ENCODE measurements at regions not wholly inside any gene's neighbourhood (a gene's known extent, or its start where the extent isn't known, plus 50 kb on each side); places are given as distances from the start of the nearest gene placed in this dataset.

DNA sequence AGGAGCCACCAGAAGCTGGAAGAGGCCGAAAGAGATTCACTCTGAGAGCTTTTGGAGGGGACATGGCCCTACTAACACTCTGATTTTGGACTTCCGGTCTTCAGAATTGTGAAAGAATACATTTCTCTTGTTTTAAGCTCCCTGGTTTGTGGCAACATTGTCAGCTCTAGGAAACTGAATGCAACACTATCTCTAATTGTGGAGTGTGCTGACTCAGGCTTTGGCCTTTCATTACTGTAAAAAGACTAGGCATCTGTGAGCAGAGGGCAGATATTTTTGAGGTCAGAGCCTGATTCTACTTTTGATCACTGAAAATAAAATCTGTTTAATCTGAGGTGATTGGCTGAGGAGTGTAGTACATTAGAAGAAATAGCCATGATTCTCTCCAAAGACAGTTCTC is 185.4 kb upstream of the FAM98A start:
- H3K36me3 ChIP-seq (ENCODE audit: control insufficient read depth in 2 of 2, insufficient read depth in 2 of 2, low read length in 1 of 2) = no peaks in the 10 kb centered on the region
- no peaks in the 10 kb centered on the region for H3K9me3 ChIP-seq (ENCODE audit: control insufficient read depth in 2 of 2, insufficient read depth in 1 of 2, low read depth in 1 of 2, low read length in 1 of 2)
- H3K4me3 ChIP-seq (ENCODE audit: low read depth in 1 of 2, low read length in 2 of 2) = no peak overlapping the region
- H3K4me1 ChIP-seq (ENCODE audit: control insufficient read depth in 2 of 2, insufficient read depth in 2 of 2, low read length in 1 of 2) = no peaks in the 10 kb centered on the region
- no peaks in the 10 kb centered on the region for H3K27me3 ChIP-seq (ENCODE audit: control insufficient read depth in 1 of 2, insufficient read depth in 2 of 2, low read length in 2 of 2)
- 72 to 92% methylated on average over 2 of the region's 2 CpGs for WGBS, 2 donors
- no peak overlapping the region for H3K27ac ChIP-seq (ENCODE audit: low read depth in 2 of 2, low read length in 1 of 2)

DNA sequence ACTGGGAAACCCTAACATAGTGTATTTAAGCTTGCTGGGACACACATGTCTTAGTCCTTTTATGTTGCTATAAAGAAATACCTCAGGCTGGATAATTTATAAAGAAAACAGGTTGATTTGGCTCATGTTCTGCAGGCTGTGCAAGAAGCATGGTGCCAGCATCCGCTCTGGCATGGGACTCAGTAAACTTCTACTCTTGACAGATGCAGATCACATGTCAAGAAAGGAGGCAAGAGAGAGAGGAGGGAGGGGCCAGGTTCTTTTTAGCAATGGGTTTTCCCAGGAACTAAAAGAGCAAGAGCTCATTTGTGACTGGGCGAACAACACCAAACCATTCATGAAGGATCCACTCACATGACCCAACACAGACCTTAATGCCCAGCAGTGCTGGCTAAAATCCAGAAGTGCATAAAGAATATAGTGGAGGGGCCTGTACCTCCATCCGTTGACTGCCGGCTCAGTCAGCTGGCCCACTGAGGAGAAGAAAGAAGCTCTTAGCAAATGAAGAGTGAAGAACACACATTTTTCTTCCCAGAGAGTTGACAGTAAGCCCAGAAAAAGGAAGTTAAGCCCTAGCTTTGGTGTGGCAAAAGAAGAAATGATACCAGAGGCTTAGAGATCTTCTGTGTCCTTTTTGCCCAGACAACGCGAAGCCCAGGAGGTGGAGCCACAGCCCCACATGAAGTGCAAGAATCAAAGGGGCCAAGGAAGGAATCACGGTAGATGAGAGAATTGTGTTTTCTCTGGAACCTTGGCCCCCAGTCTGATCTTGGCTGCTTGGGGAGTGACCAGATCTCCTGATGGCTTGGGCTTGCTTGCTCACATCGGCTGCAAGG is 183.5 kb upstream of the FAM98A start:
- H3K4me1 ChIP-seq (ENCODE audit: control insufficient read depth in 2 of 2, insufficient read depth in 2 of 2, low read length in 1 of 2) = no peaks in the 10 kb centered on the region
- no peak overlapping the region for H3K27ac ChIP-seq (ENCODE audit: low read depth in 2 of 2, low read length in 1 of 2)
- no peaks in the 10 kb centered on the region for H3K36me3 ChIP-seq (ENCODE audit: control insufficient read depth in 2 of 2, insufficient read depth in 2 of 2, low read length in 1 of 2)
- H3K27me3 ChIP-seq (ENCODE audit: control insufficient read depth in 1 of 2, insufficient read depth in 2 of 2, low read length in 2 of 2) = no peaks in the 10 kb centered on the region
- WGBS, 2 donors = 70 to 77% methylated on average over 8 of the region's 8 CpGs
- H3K4me3 ChIP-seq (ENCODE audit: low read depth in 1 of 2, low read length in 2 of 2) = no peak overlapping the region
- no peaks in the 10 kb centered on the region for H3K9me3 ChIP-seq (ENCODE audit: control insufficient read depth in 2 of 2, insufficient read depth in 1 of 2, low read depth in 1 of 2, low read length in 1 of 2)

DNA sequence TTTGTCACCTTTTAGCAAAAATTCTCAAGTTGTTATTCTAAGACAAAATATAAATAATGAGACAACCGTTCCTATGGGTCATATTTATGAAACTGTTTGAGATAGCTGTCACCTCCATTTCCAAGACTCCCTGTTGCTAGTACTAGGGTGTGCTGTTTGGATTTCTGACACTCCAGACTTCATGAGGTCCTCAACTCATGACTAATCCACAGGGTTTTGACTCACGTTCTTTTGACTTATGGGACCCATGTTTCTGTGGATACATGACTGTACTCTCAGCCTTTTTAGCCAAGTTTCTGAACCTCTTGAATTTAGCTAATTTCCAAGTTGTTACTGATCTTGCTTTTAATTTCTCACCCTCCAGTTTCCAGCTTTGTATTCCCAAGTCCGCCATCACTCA is 178.7 kb upstream of the FAM98A start:
- Histone ChIP-seq H3K4me1 (ENCODE audit: control insufficient read depth in 2 of 2, insufficient read depth in 2 of 2, low read length in 1 of 2) (no peaks in the 10 kb centered on the region), H3K27ac (ENCODE audit: low read depth in 2 of 2, low read length in 1 of 2) (no peak overlapping the region), H3K9me3 (ENCODE audit: control insufficient read depth in 2 of 2, insufficient read depth in 1 of 2, low read depth in 1 of 2, low read length in 1 of 2) (peaks cover 0 to 5% of the 10 kb centered on the region in 2 donors), H3K4me3 (ENCODE audit: low read depth in 1 of 2, low read length in 2 of 2) (no peak overlapping the region), H3K27me3 (ENCODE audit: control insufficient read depth in 1 of 2, insufficient read depth in 2 of 2, low read length in 2 of 2) (no peaks in the 10 kb centered on the region), H3K36me3 (ENCODE audit: control insufficient read depth in 2 of 2, insufficient read depth in 2 of 2, low read length in 1 of 2) (no peaks in the 10 kb centered on the region)
- WGBS, 2 donors = 69 to 76% methylated on average over 3 of the region's 3 CpGs

DNA sequence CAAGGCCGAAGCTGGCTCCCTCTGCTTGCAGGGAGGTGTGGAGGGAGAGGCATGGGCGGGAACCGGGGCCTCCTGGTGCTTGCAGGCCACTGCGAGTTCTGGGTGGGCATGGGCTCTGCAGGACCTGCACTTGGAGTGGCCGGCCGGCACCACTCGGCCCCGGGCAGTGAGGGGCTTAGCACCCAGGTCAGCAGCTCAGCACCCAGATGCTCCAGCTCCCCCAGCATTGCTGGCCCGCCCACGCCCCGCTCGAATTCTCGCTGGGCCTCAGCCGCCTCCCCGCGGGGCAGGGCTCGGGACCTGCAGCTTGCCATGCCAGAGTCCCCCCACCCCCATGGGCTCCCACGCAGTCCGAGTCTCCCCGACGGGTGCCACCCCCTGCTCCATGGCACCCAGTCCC is 176.2 kb upstream of the FAM98A start:
- no peaks in the 10 kb centered on the region for H3K36me3 ChIP-seq (ENCODE audit: control insufficient read depth in 2 of 2, insufficient read depth in 2 of 2, low read length in 1 of 2)
- 95 to 97% methylated on average over 19 to 21 of the region's 21 CpGs for WGBS, 2 donors
- no peak overlapping the region for H3K27ac ChIP-seq (ENCODE audit: low read depth in 2 of 2, low read length in 1 of 2)
- no peaks in the 10 kb centered on the region for H3K4me1 ChIP-seq (ENCODE audit: control insufficient read depth in 2 of 2, insufficient read depth in 2 of 2, low read length in 1 of 2)
- H3K9me3 ChIP-seq (ENCODE audit: control insufficient read depth in 2 of 2, insufficient read depth in 1 of 2, low read depth in 1 of 2, low read length in 1 of 2) = peaks cover 0 to 5% of the 10 kb centered on the region in 2 donors
- H3K27me3 ChIP-seq (ENCODE audit: control insufficient read depth in 1 of 2, insufficient read depth in 2 of 2, low read length in 2 of 2) = no peaks in the 10 kb centered on the region
- H3K4me3 ChIP-seq (ENCODE audit: low read depth in 1 of 2, low read length in 2 of 2) = no peak overlapping the region

DNA sequence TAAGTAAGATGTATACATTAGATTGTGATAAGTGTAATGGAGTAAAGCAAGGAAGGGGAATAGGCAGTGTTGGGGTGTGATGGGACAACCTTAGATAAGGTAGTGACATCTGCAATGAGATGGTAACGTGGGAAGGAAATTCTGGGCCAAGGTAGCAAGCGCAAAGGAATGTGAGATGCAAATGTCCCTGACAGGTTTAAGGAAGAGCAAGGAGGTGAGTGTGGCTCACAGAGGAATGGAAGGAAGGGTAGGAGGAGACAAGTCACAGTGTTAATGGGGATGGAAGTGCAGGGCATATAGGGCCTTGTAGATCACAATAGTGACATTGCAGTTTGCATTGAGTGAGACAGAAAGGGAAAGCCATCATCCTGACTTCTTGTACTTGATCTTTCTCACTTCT is 170.9 kb upstream of the FAM98A start:
- no peaks in the 10 kb centered on the region for H3K36me3 ChIP-seq (ENCODE audit: control insufficient read depth in 2 of 2, insufficient read depth in 2 of 2, low read length in 1 of 2)
- H3K4me1 ChIP-seq (ENCODE audit: control insufficient read depth in 2 of 2, insufficient read depth in 2 of 2, low read length in 1 of 2) = no peaks in the 10 kb centered on the region
- H3K4me3 ChIP-seq (ENCODE audit: low read depth in 1 of 2, low read length in 2 of 2) = no peak overlapping the region
- WGBS, 2 donors = 77 to 87% methylated on average over 2 of the region's 2 CpGs
- H3K27ac ChIP-seq (ENCODE audit: low read depth in 2 of 2, low read length in 1 of 2) = no peak overlapping the region
- no peaks in the 10 kb centered on the region for H3K27me3 ChIP-seq (ENCODE audit: control insufficient read depth in 1 of 2, insufficient read depth in 2 of 2, low read length in 2 of 2)
- peaks cover 0 to under 1% of the 10 kb centered on the region in 2 donors for H3K9me3 ChIP-seq (ENCODE audit: control insufficient read depth in 2 of 2, insufficient read depth in 1 of 2, low read depth in 1 of 2, low read length in 1 of 2)

DNA sequence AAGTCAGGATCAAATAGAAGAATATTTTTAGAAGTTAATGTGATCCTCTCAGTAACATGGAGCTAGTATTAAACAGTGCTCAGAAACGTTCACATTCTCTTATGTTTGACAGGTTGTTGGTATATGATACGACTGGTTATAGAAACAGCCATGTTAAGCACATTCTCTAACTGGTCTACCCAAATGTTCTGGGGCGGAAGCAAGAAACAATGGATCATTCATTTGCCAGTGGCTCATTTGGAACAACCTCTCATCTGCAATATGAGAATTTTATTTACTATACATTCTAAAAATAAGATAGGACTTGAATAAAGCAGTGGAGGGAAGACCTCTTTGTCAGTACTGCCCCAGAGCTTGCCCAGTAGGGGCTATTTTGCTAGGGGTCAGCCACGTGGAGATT is 167.1 kb upstream of the FAM98A start:
- Histone ChIP-seq H3K4me3 (ENCODE audit: low read depth in 1 of 2, low read length in 2 of 2) (no peak overlapping the region), H3K27ac (ENCODE audit: low read depth in 2 of 2, low read length in 1 of 2) (no peak overlapping the region), H3K4me1 (ENCODE audit: control insufficient read depth in 2 of 2, insufficient read depth in 2 of 2, low read length in 1 of 2) (no peaks in the 10 kb centered on the region), H3K27me3 (ENCODE audit: control insufficient read depth in 1 of 2, insufficient read depth in 2 of 2, low read length in 2 of 2) (no peaks in the 10 kb centered on the region), H3K9me3 (ENCODE audit: control insufficient read depth in 2 of 2, insufficient read depth in 1 of 2, low read depth in 1 of 2, low read length in 1 of 2) (peaks cover 3 to 5% of the 10 kb centered on the region in 2 donors), H3K36me3 (ENCODE audit: control insufficient read depth in 2 of 2, insufficient read depth in 2 of 2, low read length in 1 of 2) (no peaks in the 10 kb centered on the region)
- 53 to 54% methylated on average over 4 of the region's 4 CpGs for WGBS, 2 donors

DNA sequence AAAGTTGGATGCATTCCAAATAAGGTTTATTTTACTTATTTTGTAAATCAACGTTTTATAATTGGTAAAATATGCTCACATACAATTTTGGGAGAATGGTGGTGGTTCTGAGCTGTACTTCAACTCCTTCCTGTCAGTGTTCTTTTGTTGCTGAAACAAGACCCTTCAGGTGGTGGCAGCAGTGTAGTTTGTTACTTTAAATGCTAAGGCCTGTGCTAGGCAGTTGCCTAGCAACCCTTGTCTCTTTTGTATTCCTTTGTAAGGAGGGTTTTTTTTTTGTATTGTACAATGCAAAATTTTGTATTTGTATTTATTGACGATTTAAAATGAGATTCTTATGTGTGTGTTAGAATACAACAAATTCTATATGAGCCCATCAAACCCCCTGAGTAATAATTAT is 166.0 kb upstream of the FAM98A start:
- no peaks in the 10 kb centered on the region for H3K36me3 ChIP-seq (ENCODE audit: control insufficient read depth in 2 of 2, insufficient read depth in 2 of 2, low read length in 1 of 2)
- H3K9me3 ChIP-seq (ENCODE audit: control insufficient read depth in 2 of 2, insufficient read depth in 1 of 2, low read depth in 1 of 2, low read length in 1 of 2) = peaks cover 3 to 5% of the 10 kb centered on the region in 2 donors
- WGBS, 2 donors = 10 to 13% methylated on average over 2 of the region's 2 CpGs
- no peaks in the 10 kb centered on the region for H3K4me1 ChIP-seq (ENCODE audit: control insufficient read depth in 2 of 2, insufficient read depth in 2 of 2, low read length in 1 of 2)
- no peak overlapping the region for H3K27ac ChIP-seq (ENCODE audit: low read depth in 2 of 2, low read length in 1 of 2)
- H3K27me3 ChIP-seq (ENCODE audit: control insufficient read depth in 1 of 2, insufficient read depth in 2 of 2, low read length in 2 of 2) = no peaks in the 10 kb centered on the region
- H3K4me3 ChIP-seq (ENCODE audit: low read depth in 1 of 2, low read length in 2 of 2) = no peak overlapping the region

DNA sequence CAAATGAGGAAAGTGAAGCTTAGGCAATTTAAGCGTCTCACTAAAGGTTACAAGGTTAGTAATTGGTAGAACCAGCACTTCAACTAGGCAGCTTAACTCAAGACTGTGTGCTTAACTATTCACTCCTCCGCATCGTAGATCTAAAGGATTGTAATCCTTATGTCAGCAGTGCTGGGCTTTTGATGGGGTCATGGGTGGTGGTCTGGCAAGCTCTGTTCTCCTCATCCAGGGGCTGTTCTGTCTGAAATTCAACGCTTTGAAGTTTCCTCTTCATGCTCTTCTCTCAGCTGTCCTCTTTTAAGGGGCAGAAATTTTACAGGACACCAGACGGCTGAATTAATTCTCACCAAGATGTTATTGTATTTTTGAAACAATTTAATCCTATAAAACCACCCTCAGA is 165.5 kb upstream of the FAM98A start:
- Histone ChIP-seq H3K36me3 (ENCODE audit: control insufficient read depth in 2 of 2, insufficient read depth in 2 of 2, low read length in 1 of 2) (no peaks in the 10 kb centered on the region), H3K4me3 (ENCODE audit: low read depth in 1 of 2, low read length in 2 of 2) (no peak overlapping the region), H3K27me3 (ENCODE audit: control insufficient read depth in 1 of 2, insufficient read depth in 2 of 2, low read length in 2 of 2) (no peaks in the 10 kb centered on the region), H3K4me1 (ENCODE audit: control insufficient read depth in 2 of 2, insufficient read depth in 2 of 2, low read length in 1 of 2) (no peaks in the 10 kb centered on the region), H3K27ac (ENCODE audit: low read depth in 2 of 2, low read length in 1 of 2) (no peak overlapping the region), H3K9me3 (ENCODE audit: control insufficient read depth in 2 of 2, insufficient read depth in 1 of 2, low read depth in 1 of 2, low read length in 1 of 2) (peaks cover 3 to 5% of the 10 kb centered on the region in 2 donors)
- WGBS, 2 donors = 70 to 71% methylated on average over 5 of the region's 5 CpGs

DNA sequence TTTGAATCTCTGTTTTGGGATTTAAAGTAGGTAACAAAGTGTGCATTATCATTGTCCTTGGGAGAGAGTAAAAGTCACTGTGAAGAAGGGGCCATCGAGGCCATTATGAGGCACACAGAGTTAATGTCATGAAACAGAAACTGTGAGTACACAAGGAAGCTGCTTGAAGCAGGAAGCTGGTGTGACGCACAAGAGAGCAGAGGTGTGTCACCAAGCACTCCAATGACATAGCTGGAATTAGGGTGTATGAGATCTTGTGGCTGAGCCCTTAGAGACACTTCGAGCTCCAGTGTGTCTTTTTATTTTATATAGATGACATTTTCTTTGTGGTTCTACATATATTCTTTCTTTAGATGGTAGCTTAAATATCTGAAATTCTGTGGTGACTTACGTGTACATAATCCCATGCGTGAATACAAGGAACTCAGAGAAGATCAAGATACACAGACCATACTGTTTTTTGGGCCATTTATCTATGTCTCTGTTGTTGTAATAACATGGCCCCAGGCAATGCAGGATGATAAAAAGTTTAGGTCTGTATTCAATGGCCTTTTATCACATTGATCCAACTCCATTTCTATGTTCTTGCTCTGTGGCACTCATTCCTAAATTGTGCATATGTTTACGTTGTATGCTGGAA is 164.7 kb upstream of the FAM98A start:
- H3K27me3 ChIP-seq (ENCODE audit: control insufficient read depth in 1 of 2, insufficient read depth in 2 of 2, low read length in 2 of 2) = no peaks in the 10 kb centered on the region
- no peak overlapping the region for H3K4me3 ChIP-seq (ENCODE audit: low read depth in 1 of 2, low read length in 2 of 2)
- WGBS, 2 donors = 72 to 75% methylated on average over 6 of the region's 6 CpGs
- no peaks in the 10 kb centered on the region for H3K4me1 ChIP-seq (ENCODE audit: control insufficient read depth in 2 of 2, insufficient read depth in 2 of 2, low read length in 1 of 2)
- H3K36me3 ChIP-seq (ENCODE audit: control insufficient read depth in 2 of 2, insufficient read depth in 2 of 2, low read length in 1 of 2) = no peaks in the 10 kb centered on the region
- H3K27ac ChIP-seq (ENCODE audit: low read depth in 2 of 2, low read length in 1 of 2) = no peak overlapping the region
- peaks cover 3 to 8% of the 10 kb centered on the region in 2 donors for H3K9me3 ChIP-seq (ENCODE audit: control insufficient read depth in 2 of 2, insufficient read depth in 1 of 2, low read depth in 1 of 2, low read length in 1 of 2)

DNA sequence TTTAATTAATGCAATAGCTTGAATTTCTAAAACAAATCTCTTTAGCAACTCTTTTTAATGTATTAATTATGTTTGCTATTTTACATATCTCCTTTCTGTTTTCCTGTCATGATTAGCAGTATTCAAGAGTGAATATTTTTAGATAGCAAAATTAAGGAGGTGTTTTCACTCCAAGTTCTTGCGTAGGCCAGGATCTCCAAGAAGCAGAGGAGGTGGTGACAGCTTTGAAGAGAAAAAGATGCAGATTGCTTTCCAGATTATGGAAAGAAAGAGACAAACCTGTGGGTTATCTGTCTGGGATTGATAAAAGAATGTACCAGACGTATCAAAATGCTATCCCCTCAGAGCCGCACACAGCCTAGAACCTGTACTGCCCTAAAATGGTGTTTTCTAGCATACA is 163.5 kb upstream of the FAM98A start:
- WGBS, 2 donors = 79 to 86% methylated on average over 3 of the region's 3 CpGs
- Histone ChIP-seq H3K27me3 (ENCODE audit: control insufficient read depth in 1 of 2, insufficient read depth in 2 of 2, low read length in 2 of 2) (no peaks in the 10 kb centered on the region), H3K27ac (ENCODE audit: low read depth in 2 of 2, low read length in 1 of 2) (no peak overlapping the region), H3K4me3 (ENCODE audit: low read depth in 1 of 2, low read length in 2 of 2) (no peak overlapping the region), H3K36me3 (ENCODE audit: control insufficient read depth in 2 of 2, insufficient read depth in 2 of 2, low read length in 1 of 2) (no peaks in the 10 kb centered on the region), H3K4me1 (ENCODE audit: control insufficient read depth in 2 of 2, insufficient read depth in 2 of 2, low read length in 1 of 2) (no peaks in the 10 kb centered on the region), H3K9me3 (ENCODE audit: control insufficient read depth in 2 of 2, insufficient read depth in 1 of 2, low read depth in 1 of 2, low read length in 1 of 2) (peaks cover 3 to 8% of the 10 kb centered on the region in 2 donors)
